Smooth muscle cell (in vitro differentiated cells): ENCODE measurements at regions not wholly inside any gene's neighbourhood (a gene's known extent, or its start where the extent isn't known, plus 50 kb on each side); places are given as distances from the start of the nearest gene placed in this dataset.

Experiments used
- DNase-seq: peaks from one replicate; lab custom pipeline; 2025; ENCODE audit not compliant: unreplicated experiment; lab: John Stamatoyannopoulos, UW
- H2AFZ ChIP-seq: fragments of 200-600 bp; sonication (generic); 2 replicates; pipeline ENCODE4 v1.6.0; 2016; ENCODE audit warnings: antibody characterized with exemption, low read depth, mild to moderate bottlenecking
- H3F3A ChIP-seq: fragments of 200-600 bp; sonication (generic); 2 replicates; pipeline ENCODE4 v1.6.0; 2017; ENCODE audit warnings: antibody characterized with exemption, low read depth
- H3K27ac ChIP-seq: fragments of 200-600 bp; sonication (generic); 2 replicates; pipeline ENCODE4 v1.5.1; 2016; ENCODE audit warnings: low read depth, mild to moderate bottlenecking
- H3K27me3 ChIP-seq: fragments of 200-600 bp; sonication (generic); 2 replicates; pipeline ENCODE4 v1.6.1; 2016; ENCODE audit warnings: low read depth, mild to moderate bottlenecking
- H3K36me3 ChIP-seq: fragments of 200-600 bp; sonication (generic); 2 replicates; pipeline ENCODE4 v1.5.1; 2016; ENCODE audit warnings: low read depth
- H3K4me1 ChIP-seq: fragments of 200-600 bp; sonication (generic); 2 replicates; pipeline ENCODE4 v1.5.1; 2016; ENCODE audit warnings: low read depth
- H3K4me2 ChIP-seq: fragments of 200-600 bp; sonication (generic); 2 replicates; pipeline ENCODE4 v1.6.0; 2016; ENCODE audit warnings: mild to moderate bottlenecking
- H3K4me3 ChIP-seq: fragments of 200-600 bp; sonication (generic); 2 replicates; pipeline ENCODE4 v1.5.1; 2016; ENCODE audit warnings: mild to moderate bottlenecking
- H3K79me2 ChIP-seq: fragments of 200-600 bp; sonication (generic); 2 replicates; pipeline ENCODE4 v1.6.0; 2016; ENCODE audit warnings: low read depth, mild to moderate bottlenecking
- H3K9ac ChIP-seq: fragments of 200-600 bp; sonication (generic); 2 replicates; pipeline ENCODE4 v1.6.0; 2016; ENCODE audit warnings: low read depth
- H3K9me3 ChIP-seq: fragments of 200-600 bp; sonication (generic); replicated peaks from 2 replicates; pipeline ENCODE4 v1.5.1; 2016; ENCODE audit warnings: low read depth
- H4K20me1 ChIP-seq: fragments of 200-600 bp; sonication (generic); 2 replicates; pipeline ENCODE4 v1.6.0; 2016; ENCODE audit warnings: low read depth
- CTCF ChIP-seq: fragments of 200-600 bp; sonication (generic); IDR thresholded peaks from 2 replicates; pipeline ENCODE4 v1.5.1; 2017; ENCODE audit warnings: borderline replicate concordance, mild to moderate bottlenecking, antibody characterized with exemption; ENCODE audit not compliant: insufficient read depth, poor library complexity, severe bottlenecking
- WGBS: methylation state at CpG from one replicate; pipeline ENCODE4 v1.1.7; 2016; ENCODE audit warnings: low lambda C conversion rate; 5-methylcytosine and 5-hydroxymethylcytosine counted together

DNA sequence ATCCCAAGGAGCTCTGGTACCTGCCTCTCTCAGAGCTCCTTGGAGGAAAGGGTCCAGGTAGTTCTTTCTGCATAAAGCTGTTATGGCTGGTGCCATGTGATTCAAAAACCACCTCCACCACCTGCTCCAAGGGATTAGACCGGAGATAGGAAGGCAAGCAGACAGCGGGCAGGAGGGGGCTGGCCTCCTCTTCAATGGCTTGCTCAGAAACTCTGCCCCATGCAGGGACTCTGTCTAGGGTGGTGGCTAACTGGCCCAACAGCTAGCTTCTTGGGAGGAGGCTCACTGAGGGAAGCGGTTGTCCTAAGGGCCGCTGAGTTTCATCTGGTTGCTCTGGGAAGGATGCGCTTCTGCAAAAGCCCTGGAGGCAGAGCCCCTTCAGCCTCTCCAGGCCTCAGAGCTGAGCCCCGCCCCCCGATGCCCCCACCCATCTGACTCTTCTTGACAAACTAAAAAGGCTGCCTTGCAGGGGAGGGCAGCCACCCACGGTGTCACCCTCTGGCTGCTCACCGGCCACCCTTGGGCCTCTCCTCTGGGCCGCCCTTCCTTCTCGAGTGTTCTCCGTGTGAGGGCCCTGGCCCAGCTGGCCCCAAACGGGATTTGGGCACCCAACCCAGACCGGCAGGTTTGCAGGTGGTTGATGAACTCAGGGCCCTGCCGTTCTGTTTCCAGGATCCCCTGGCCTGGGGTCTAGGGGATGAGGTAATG is 90.2 kb downstream of the MCFD2 start:
- WGBS: 91% methylated on average over 13 of the region's 15 CpGs
- no peak overlapping the region for H3K9ac ChIP-seq
- no peaks in the 10 kb centered on the region for H3K27me3 ChIP-seq
- H3K4me3 ChIP-seq: no peak overlapping the region
- H3F3A ChIP-seq: no peaks in the 10 kb centered on the region
- H3K9me3 ChIP-seq: no peaks in the 10 kb centered on the region
- no peaks in the 10 kb centered on the region for H4K20me1 ChIP-seq
- H3K27ac ChIP-seq: no peak overlapping the region
- TF ChIP-seq CTCF: no peak
- no peak overlapping the region for H3K4me2 ChIP-seq
- no peaks in the 10 kb centered on the region for H3K4me1 ChIP-seq
- DNase-seq: no peak
- H3K79me2 ChIP-seq: no peaks in the 10 kb centered on the region
- H3K36me3 ChIP-seq: no peaks in the 10 kb centered on the region
- H2AFZ ChIP-seq: no peak overlapping the region

DNA sequence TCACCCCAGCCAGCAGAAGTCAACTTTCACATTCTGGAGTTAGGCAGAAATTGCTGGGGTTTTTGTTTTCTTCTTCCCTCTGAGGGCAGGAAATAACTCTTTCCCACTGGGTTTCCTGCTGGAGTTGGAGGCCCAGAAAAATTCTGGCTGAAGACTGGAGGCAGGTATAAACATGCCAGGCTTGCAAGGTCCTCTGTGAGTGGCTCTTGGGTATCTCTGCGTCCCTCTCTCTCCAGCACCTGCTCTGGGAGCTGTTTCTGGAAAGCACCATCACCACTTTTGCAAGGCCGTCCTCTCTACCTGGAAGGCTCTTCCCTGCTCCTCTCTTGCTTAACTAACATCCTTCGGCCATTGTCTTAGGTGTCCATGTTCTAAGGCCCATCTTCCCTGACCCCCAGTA is 91.0 kb downstream of the MCFD2 start:
- no peaks in the 10 kb centered on the region for H3K36me3 ChIP-seq
- no peak overlapping the region for H2AFZ ChIP-seq
- DNase-seq: no peak
- no peaks in the 10 kb centered on the region for H3K4me1 ChIP-seq
- no peak overlapping the region for H3K4me3 ChIP-seq
- no peaks in the 10 kb centered on the region for H3K79me2 ChIP-seq
- no peak for TF ChIP-seq CTCF
- no peaks in the 10 kb centered on the region for H3F3A ChIP-seq
- no peaks in the 10 kb centered on the region for H4K20me1 ChIP-seq
- no peaks in the 10 kb centered on the region for H3K9me3 ChIP-seq
- 96% methylated on average over 3 of the region's 3 CpGs for WGBS
- no peak overlapping the region for H3K4me2 ChIP-seq
- no peak overlapping the region for H3K9ac ChIP-seq
- no peak overlapping the region for H3K27ac ChIP-seq
- H3K27me3 ChIP-seq: no peaks in the 10 kb centered on the region

- no peak overlapping the region for H3K27ac ChIP-seq
- DNase-seq: no peak
- H3K36me3 ChIP-seq: no peaks in the 10 kb centered on the region
- no peaks in the 10 kb centered on the region for H3K27me3 ChIP-seq
- no peaks in the 10 kb centered on the region for H3K79me2 ChIP-seq
- H3F3A ChIP-seq: no peaks in the 10 kb centered on the region
- H3K4me1 ChIP-seq: no peaks in the 10 kb centered on the region
- H3K9ac ChIP-seq: no peak overlapping the region
- no peak overlapping the region for H2AFZ ChIP-seq
- no peak for TF ChIP-seq CTCF
- WGBS: 90% methylated on average over 2 of the region's 2 CpGs
- no peaks in the 10 kb centered on the region for H4K20me1 ChIP-seq
- H3K9me3 ChIP-seq: no peaks in the 10 kb centered on the region
- no peak overlapping the region for H3K4me3 ChIP-seq
- no peak overlapping the region for H3K4me2 ChIP-seq
Observed at GRCh38 chr2:46821600-46821999, 94.0 kb downstream of the MCFD2 start.

DNA sequence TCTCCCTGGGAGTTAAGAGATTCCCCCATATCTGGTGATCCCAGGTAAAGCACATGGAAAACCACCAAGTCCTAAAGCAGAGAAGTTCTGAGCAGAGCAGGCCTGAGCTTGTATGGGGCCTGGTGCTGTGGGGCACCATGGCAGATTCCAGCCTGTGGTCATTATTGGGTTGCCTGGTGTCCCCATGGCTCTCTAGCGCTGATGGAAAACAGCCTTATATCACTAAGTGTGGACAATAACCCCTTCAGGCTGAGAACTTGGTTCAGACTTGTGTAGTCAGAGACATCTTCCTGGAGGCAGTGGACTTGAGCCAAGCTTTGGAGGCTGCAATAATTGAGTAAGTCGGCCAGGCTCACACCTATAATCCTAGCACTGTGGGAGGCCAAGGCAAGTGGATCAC is 96.8 kb downstream of the MCFD2 start:
- no peak for TF ChIP-seq CTCF
- H3K9me3 ChIP-seq: no peaks in the 10 kb centered on the region
- WGBS: 98% methylated on average over 2 of the region's 2 CpGs
- H3K9ac ChIP-seq: no peak overlapping the region
- H3K27me3 ChIP-seq: no peaks in the 10 kb centered on the region
- no peak overlapping the region for H3K4me3 ChIP-seq
- no peak for DNase-seq
- H3F3A ChIP-seq: no peaks in the 10 kb centered on the region
- no peak overlapping the region for H2AFZ ChIP-seq
- no peak overlapping the region for H3K4me2 ChIP-seq
- H3K4me1 ChIP-seq: no peaks in the 10 kb centered on the region
- H4K20me1 ChIP-seq: no peaks in the 10 kb centered on the region
- H3K27ac ChIP-seq: no peak overlapping the region
- H3K79me2 ChIP-seq: no peaks in the 10 kb centered on the region
- no peaks in the 10 kb centered on the region for H3K36me3 ChIP-seq
